BLaER1 (cell line): ENCODE measurements at regions not wholly inside any gene's neighbourhood (a gene's known extent, or its start where the extent isn't known, plus 50 kb on each side); places are given as distances from the start of the nearest gene placed in this dataset.
"Not testable (repeated sequence)": the region's sequence is repeated elsewhere in the genome, so short reads cannot be mapped to it uniquely, and the experiment has no call there.

Source experiments
- H3K27ac ChIP-seq: shearing (Covaris generic); formaldehyde crosslinking; 2 replicates; pipeline ENCODE4 v1.8.1; 2022
- H3K27me3 ChIP-seq: shearing (Covaris generic); formaldehyde crosslinking; 2 replicates; pipeline ENCODE4 v1.8.1; 2022
- H3K36me3 ChIP-seq: shearing (Covaris generic); formaldehyde crosslinking; 2 replicates; pipeline ENCODE4 v1.8.1; 2022
- H3K4me1 ChIP-seq: shearing (Covaris generic); formaldehyde crosslinking; 2 replicates; pipeline ENCODE4 v1.8.1; 2022
- H3K4me2 ChIP-seq: shearing (Covaris generic); formaldehyde crosslinking; 2 replicates; pipeline ENCODE4 v1.8.1; 2022
- H3K4me3 ChIP-seq: shearing (Covaris generic); formaldehyde crosslinking; 2 replicates; pipeline ENCODE4 v1.8.1; 2022
- H3K9ac ChIP-seq: shearing (Covaris generic); formaldehyde crosslinking; 2 replicates; pipeline ENCODE4 v1.8.1; 2022
- H3K9me3 ChIP-seq: shearing (Covaris generic); formaldehyde crosslinking; 2 replicates; pipeline ENCODE4 v1.8.1; 2022
- H4K20me1 ChIP-seq: shearing (Covaris generic); formaldehyde crosslinking; 2 replicates; pipeline ENCODE4 v1.8.1; 2022
- Cebpa-rat ChIP-seq: shearing (Covaris generic); IDR thresholded peaks from 2 replicates; pipeline ENCODE4 v1.8.1; 2022

- no peaks in the 10 kb centered on the region for H4K20me1 ChIP-seq
- H3K4me3 ChIP-seq: no peak overlapping the region
- no peaks in the 10 kb centered on the region for H3K36me3 ChIP-seq
- no peaks in the 10 kb centered on the region for H3K9me3 ChIP-seq
- no peak overlapping the region for H3K27ac ChIP-seq
- no peaks in the 10 kb centered on the region for H3K27me3 ChIP-seq
- H3K4me1 ChIP-seq: no peaks in the 10 kb centered on the region
- H3K9ac ChIP-seq: no peak overlapping the region
- no peak for TF ChIP-seq Cebpa-rat
- H3K4me2 ChIP-seq: no peak overlapping the region
Observed at GRCh38 chr5:32949286-32949970, 238.3 kb downstream of the NPR3 start.

GRCh38 chr5:32951003-32951402, 239.9 kb downstream of the NPR3 start:
- no peaks in the 10 kb centered on the region for H3K4me1 ChIP-seq
- H4K20me1 ChIP-seq: no peaks in the 10 kb centered on the region
- H3K27ac ChIP-seq: no peak overlapping the region
- no peaks in the 10 kb centered on the region for H3K27me3 ChIP-seq
- H3K4me3 ChIP-seq: no peak overlapping the region
- no peak overlapping the region for H3K9ac ChIP-seq
- no peak overlapping the region for H3K4me2 ChIP-seq
- no peak for TF ChIP-seq Cebpa-rat
- no peaks in the 10 kb centered on the region for H3K9me3 ChIP-seq
- H3K36me3 ChIP-seq: no peaks in the 10 kb centered on the region

- Histone ChIP-seq H3K4me2 (no peak overlapping the region), H3K27ac (no peak overlapping the region), H3K36me3 (no peaks in the 10 kb centered on the region), H3K27me3 (no peaks in the 10 kb centered on the region), H3K4me1 (no peaks in the 10 kb centered on the region), H3K4me3 (no peak overlapping the region), H4K20me1 (no peaks in the 10 kb centered on the region), H3K9me3 (no peaks in the 10 kb centered on the region), H3K9ac (no peak overlapping the region)
- TF ChIP-seq Cebpa-rat: no peak
Observed at GRCh38 chr5:32951878-32952277, 240.8 kb downstream of the NPR3 start.

- not testable (repeated sequence) for H4K20me1 ChIP-seq, H3K4me2 ChIP-seq, H3K4me3 ChIP-seq
Observed at GRCh38 chr5:32952421-32952820, 241.3 kb downstream of the NPR3 start.

GRCh38 chr5:32953694-32954093, 242.6 kb downstream of the NPR3 start:
- Histone ChIP-seq H3K27me3 (no peaks in the 10 kb centered on the region), H3K4me3 (no peak overlapping the region), H3K27ac (no peak overlapping the region), H4K20me1 (no peaks in the 10 kb centered on the region), H3K9me3 (no peaks in the 10 kb centered on the region), H3K9ac (no peak overlapping the region), H3K4me2 (no peak overlapping the region), H3K36me3 (no peaks in the 10 kb centered on the region), H3K4me1 (no peaks in the 10 kb centered on the region)
- no peak for TF ChIP-seq Cebpa-rat

More at GRCh38 chr5:32952421-32952820, 241.3 kb downstream of the NPR3 start:
- not testable (repeated sequence) for H3K27me3 ChIP-seq, H3K36me3 ChIP-seq, H3K4me1 ChIP-seq, H3K9me3 ChIP-seq, H3K27ac ChIP-seq, H3K9ac ChIP-seq

- no peak for TF ChIP-seq Cebpa-rat
- H3K9ac ChIP-seq: no peak overlapping the region
- no peak overlapping the region for H3K27ac ChIP-seq
- no peak overlapping the region for H3K4me3 ChIP-seq
- no peaks in the 10 kb centered on the region for H3K36me3 ChIP-seq
- no peaks in the 10 kb centered on the region for H3K9me3 ChIP-seq
- H4K20me1 ChIP-seq: no peaks in the 10 kb centered on the region
- H3K4me2 ChIP-seq: no peak overlapping the region
- no peaks in the 10 kb centered on the region for H3K4me1 ChIP-seq
- no peaks in the 10 kb centered on the region for H3K27me3 ChIP-seq
Observed at GRCh38 chr5:32955814-32956213, 244.7 kb downstream of the NPR3 start.

- Histone ChIP-seq H3K4me3 (no peak overlapping the region), H3K9ac (no peak overlapping the region), H3K9me3 (no peaks in the 10 kb centered on the region), H3K36me3 (no peaks in the 10 kb centered on the region), H3K4me2 (no peak overlapping the region), H3K4me1 (no peaks in the 10 kb centered on the region), H4K20me1 (no peaks in the 10 kb centered on the region), H3K27ac (no peak overlapping the region), H3K27me3 (no peaks in the 10 kb centered on the region)
- TF ChIP-seq Cebpa-rat: no peak
Observed at GRCh38 chr5:32960340-32961058, 249.4 kb downstream of the NPR3 start.

- TF ChIP-seq Cebpa-rat: no peak
- H3K4me1 ChIP-seq: no peaks in the 10 kb centered on the region
- no peaks in the 10 kb centered on the region for H3K36me3 ChIP-seq
- no peaks in the 10 kb centered on the region for H4K20me1 ChIP-seq
- H3K27ac ChIP-seq: no peak overlapping the region
- H3K27me3 ChIP-seq: no peaks in the 10 kb centered on the region
- no peak overlapping the region for H3K4me2 ChIP-seq
- no peak overlapping the region for H3K9ac ChIP-seq
- no peaks in the 10 kb centered on the region for H3K9me3 ChIP-seq
- no peak overlapping the region for H3K4me3 ChIP-seq
Observed at GRCh38 chr5:32961059-32961415, 249.9 kb downstream of the NPR3 start.

GRCh38 chr5:32964261-32964660, 253.1 kb downstream of the NPR3 start:
- H3K27me3 ChIP-seq: no peaks in the 10 kb centered on the region
- H3K4me3 ChIP-seq: no peak overlapping the region
- no peak overlapping the region for H3K9ac ChIP-seq
- no peaks in the 10 kb centered on the region for H3K36me3 ChIP-seq
- H4K20me1 ChIP-seq: no peaks in the 10 kb centered on the region
- no peak overlapping the region for H3K27ac ChIP-seq
- TF ChIP-seq Cebpa-rat: no peak
- no peaks in the 10 kb centered on the region for H3K4me1 ChIP-seq
- H3K4me2 ChIP-seq: no peak overlapping the region
- H3K9me3 ChIP-seq: no peaks in the 10 kb centered on the region

- no peaks in the 10 kb centered on the region for H3K27me3 ChIP-seq
- TF ChIP-seq Cebpa-rat: no peak
- no peaks in the 10 kb centered on the region for H3K9me3 ChIP-seq
- H3K4me3 ChIP-seq: no peak overlapping the region
- H3K9ac ChIP-seq: no peak overlapping the region
- no peaks in the 10 kb centered on the region for H4K20me1 ChIP-seq
- no peak overlapping the region for H3K4me2 ChIP-seq
- no peak overlapping the region for H3K27ac ChIP-seq
- H3K4me1 ChIP-seq: no peaks in the 10 kb centered on the region
- H3K36me3 ChIP-seq: no peaks in the 10 kb centered on the region
Observed at GRCh38 chr5:32973646-32974045, 262.5 kb downstream of the NPR3 start.
